ENCODE measurements at regions not wholly inside any gene's neighbourhood (a gene's known extent, or its start where the extent isn't known, plus 50 kb on each side); places are given as distances from the start of the nearest gene placed in this dataset.
"Not testable (repeated sequence)": the region's sequence is repeated elsewhere in the genome, so short reads cannot be mapped to it uniquely, and the experiment has no call there.

GRCh38 chr10:22875581-22875980 is 52.3 kb upstream of the ARMC3 start:
- FAIRE-seq (no peak), DNase-seq (ENCODE audit: insufficient read length, low spot score) (no peak)

GRCh38 chr10:22874189-22874854 is 53.5 kb upstream of the ARMC3 start:
- no peak for FAIRE-seq
- no peak for DNase-seq (ENCODE audit: insufficient read length, low spot score)

- DNase-seq (ENCODE audit: insufficient read length, low spot score) (no peak), FAIRE-seq (no peak)
These were observed 71.3 kb upstream of the ARMC3 start for GRCh38 chr10:22856444-22857074.

- DNase-seq (ENCODE audit: insufficient read length, low spot score) = no peak
- no peak for FAIRE-seq
These were observed 72.9 kb upstream of the ARMC3 start for GRCh38 chr10:22854935-22855421.

- DNase-seq (ENCODE audit: insufficient read length, low spot score) (no peak), FAIRE-seq (no peak)
These were observed 73.9 kb upstream of the ARMC3 start for GRCh38 chr10:22853906-22854447.

- no peak for DNase-seq (ENCODE audit: insufficient read length, low spot score)
- no peak for FAIRE-seq
These were observed 75.0 kb upstream of the ARMC3 start for GRCh38 chr10:22852712-22853353.

GRCh38 chr10:22851865-22852239 is 76.0 kb upstream of the ARMC3 start:
- no peak for DNase-seq (ENCODE audit: insufficient read length, low spot score)
- FAIRE-seq = no peak

GRCh38 chr10:22850541-22850940 is 77.3 kb upstream of the ARMC3 start:
- no peak for FAIRE-seq
- no peak for DNase-seq (ENCODE audit: insufficient read length, low spot score)

GRCh38 chr10:22849077-22849805 is 78.6 kb upstream of the ARMC3 start:
- no peak for FAIRE-seq
- no peak for DNase-seq (ENCODE audit: insufficient read length, low spot score)

- FAIRE-seq (no peak), DNase-seq (ENCODE audit: insufficient read length, low spot score) (no peak)
These were observed 79.3 kb upstream of the ARMC3 start for GRCh38 chr10:22848509-22848908.

- FAIRE-seq (no peak), DNase-seq (ENCODE audit: insufficient read length, low spot score) (no peak)
These were observed 81.6 kb upstream of the ARMC3 start for GRCh38 chr10:22846294-22846693.

GRCh38 chr10:22839639-22840038 is 88.2 kb upstream of the ARMC3 start:
- no peak for DNase-seq (ENCODE audit: insufficient read length, low spot score)
- FAIRE-seq = no peak

- DNase-seq (ENCODE audit: insufficient read length, low spot score) = no peak
- FAIRE-seq = no peak
These were observed 90.1 kb upstream of the ARMC3 start for GRCh38 chr10:22837771-22838170.

GRCh38 chr10:22837351-22837750 is 90.5 kb upstream of the ARMC3 start:
- no peak for FAIRE-seq
- DNase-seq (ENCODE audit: insufficient read length, low spot score) = no peak

- no peak for FAIRE-seq
These were observed 93.4 kb upstream of the ARMC3 start for GRCh38 chr10:22834471-22834870.

GRCh38 chr10:22833781-22834180 is 94.1 kb upstream of the ARMC3 start:
- FAIRE-seq = no peak
- DNase-seq (ENCODE audit: insufficient read length, low spot score) = no peak

More at GRCh38 chr10:22834471-22834870, 93.4 kb upstream of the ARMC3 start:
- DNase-seq (ENCODE audit: insufficient read length, low spot score) = no peak

GRCh38 chr10:22833353-22833752 is 94.5 kb upstream of the ARMC3 start:
- DNase-seq (ENCODE audit: insufficient read length, low spot score) = no peak
- FAIRE-seq = no peak

GRCh38 chr10:22832851-22833250 is 95.0 kb upstream of the ARMC3 start:
- DNase-seq (ENCODE audit: insufficient read length, low spot score) (no peak), FAIRE-seq (no peak)

GRCh38 chr10:22832066-22832602 is 95.7 kb upstream of the ARMC3 start:
- DNase-seq (ENCODE audit: insufficient read length, low spot score) (no peak), FAIRE-seq (no peak)

GRCh38 chr10:22831586-22831985 is 96.3 kb upstream of the ARMC3 start:
- DNase-seq (ENCODE audit: insufficient read length, low spot score) (no peak), FAIRE-seq (no peak)

- not testable (repeated sequence) for FAIRE-seq; DNase-seq (ENCODE audit: insufficient read length, low spot score)
These were observed 99.1 kb upstream of the ARMC3 start for GRCh38 chr10:22828712-22829111.

Data from HTR-8/SVneo (cell line).